ENCODE measurements at regions not wholly inside any gene's neighbourhood (a gene's known extent, or its start where the extent isn't known, plus 50 kb on each side); places are given as distances from the start of the nearest gene placed in this dataset.

DNA sequence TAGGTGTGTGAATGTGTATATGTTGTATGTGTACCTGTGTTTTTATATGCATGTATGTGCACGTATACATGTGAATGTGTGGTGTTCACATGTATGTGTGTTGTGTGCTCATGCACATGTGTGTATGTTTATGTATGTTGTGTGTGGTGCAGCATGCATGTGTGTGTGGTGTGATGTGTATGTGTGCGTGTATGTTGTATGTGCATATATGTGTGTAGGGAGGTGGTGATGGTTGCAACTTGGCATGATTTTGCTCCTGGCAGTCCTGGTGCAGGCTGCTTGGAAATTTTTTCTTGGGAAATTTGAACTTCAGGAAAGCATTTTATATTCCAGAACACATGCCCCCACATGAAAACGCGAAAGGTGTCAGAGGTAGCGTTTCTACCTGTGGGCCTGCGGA lies 1177.8 kb downstream of the TBC1D22A start (continued):
- TF ChIP-seq, protein P1, sequence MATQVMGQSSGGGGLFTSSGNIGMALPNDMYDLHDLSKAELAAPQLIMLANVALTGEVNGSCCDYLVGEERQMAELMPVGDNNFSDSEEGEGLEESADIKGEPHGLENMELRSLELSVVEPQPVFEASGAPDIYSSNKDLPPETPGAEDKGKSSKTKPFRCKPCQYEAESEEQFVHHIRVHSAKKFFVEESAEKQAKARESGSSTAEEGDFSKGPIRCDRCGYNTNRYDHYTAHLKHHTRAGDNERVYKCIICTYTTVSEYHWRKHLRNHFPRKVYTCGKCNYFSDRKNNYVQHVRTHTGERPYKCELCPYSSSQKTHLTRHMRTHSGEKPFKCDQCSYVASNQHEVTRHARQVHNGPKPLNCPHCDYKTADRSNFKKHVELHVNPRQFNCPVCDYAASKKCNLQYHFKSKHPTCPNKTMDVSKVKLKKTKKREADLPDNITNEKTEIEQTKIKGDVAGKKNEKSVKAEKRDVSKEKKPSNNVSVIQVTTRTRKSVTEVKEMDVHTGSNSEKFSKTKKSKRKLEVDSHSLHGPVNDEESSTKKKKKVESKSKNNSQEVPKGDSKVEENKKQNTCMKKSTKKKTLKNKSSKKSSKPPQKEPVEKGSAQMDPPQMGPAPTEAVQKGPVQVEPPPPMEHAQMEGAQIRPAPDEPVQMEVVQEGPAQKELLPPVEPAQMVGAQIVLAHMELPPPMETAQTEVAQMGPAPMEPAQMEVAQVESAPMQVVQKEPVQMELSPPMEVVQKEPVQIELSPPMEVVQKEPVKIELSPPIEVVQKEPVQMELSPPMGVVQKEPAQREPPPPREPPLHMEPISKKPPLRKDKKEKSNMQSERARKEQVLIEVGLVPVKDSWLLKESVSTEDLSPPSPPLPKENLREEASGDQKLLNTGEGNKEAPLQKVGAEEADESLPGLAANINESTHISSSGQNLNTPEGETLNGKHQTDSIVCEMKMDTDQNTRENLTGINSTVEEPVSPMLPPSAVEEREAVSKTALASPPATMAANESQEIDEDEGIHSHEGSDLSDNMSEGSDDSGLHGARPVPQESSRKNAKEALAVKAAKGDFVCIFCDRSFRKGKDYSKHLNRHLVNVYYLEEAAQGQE (IDR thresholded peaks at IDR 0.05; ENCODE audit: low read depth), result no peak

DNA sequence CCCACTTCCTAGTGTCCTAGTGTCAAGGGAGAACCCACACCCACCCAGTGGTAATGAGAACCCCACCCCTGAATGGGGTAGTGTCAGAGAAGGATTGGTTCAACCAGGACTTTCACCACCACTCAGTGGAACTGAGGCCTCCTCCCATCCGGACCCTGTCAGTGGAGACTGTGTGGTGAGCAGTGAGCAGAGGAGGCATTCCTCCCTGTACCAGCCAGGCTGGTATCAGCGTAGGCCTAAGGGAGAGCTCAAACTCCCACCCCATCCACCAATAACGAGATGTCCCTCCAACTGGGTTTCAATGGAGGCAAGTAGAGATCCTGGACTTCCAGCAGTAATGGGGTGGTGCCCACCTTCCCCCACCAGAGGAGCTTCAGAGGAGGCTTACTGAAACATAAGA lies 1171.4 kb downstream of the TBC1D22A start:
- Histone ChIP-seq H3K9me2 (ENCODE audit: insufficient read depth) (no peaks in the 10 kb centered on the region), H2AFZ (ENCODE audit: low read depth, low read length, poor library complexity, severe bottlenecking) (no peak overlapping the region), H3K4me2 (ENCODE audit: low read length) (no peak overlapping the region), H3K27me3 (ENCODE audit: insufficient read depth, low read length) (no peaks in the 10 kb centered on the region), H3K36me3 (ENCODE audit: control insufficient read depth in 1 of 2, insufficient read depth in 2 of 2, low read length in 2 of 2) (no peaks in the 10 kb centered on the region), H3K79me2 (ENCODE audit: insufficient read depth, low read length) (no peaks in the 10 kb centered on the region), H3K9ac (ENCODE audit: low read length) (no peak overlapping the region), H3K27ac (ENCODE audit: low read depth, low read length) (no peak overlapping the region), H4K20me1 (ENCODE audit: insufficient read depth) (no peaks in the 10 kb centered on the region), H3K9me3 (ENCODE audit: control insufficient read depth in 1 of 2, insufficient read depth in 1 of 2, low read depth in 1 of 2, low read length in 2 of 2) (peaks cover 3 to 13% of the 10 kb centered on the region in 2 experiments; a peak in 2 of 4 replicates), H3K4me3 (replicated peaks in 1 of 2; ENCODE audit: low read depth in 1 of 2, low read length in 2 of 2) (no peak overlapping the region), H3K4me1 (ENCODE audit: control insufficient read depth in 1 of 2, insufficient read depth in 2 of 2, low read length in 2 of 2) (no peaks in the 10 kb centered on the region)
- DNase-seq (ENCODE audit: low read depth, low spot score), result no peak
- POLR2A ChIA-PET, result no interaction called here
- RAD21 ChIA-PET (ENCODE audit: low non-redundant PET in 1 of 2, low total read pairs in 2 of 2, uncharacterized antibody in 2 of 2, unreplicated experiment in 2 of 2), result no interaction called here
- CTCF ChIA-PET, result no interaction called here
- TF ChIP-seq, protein P2, sequence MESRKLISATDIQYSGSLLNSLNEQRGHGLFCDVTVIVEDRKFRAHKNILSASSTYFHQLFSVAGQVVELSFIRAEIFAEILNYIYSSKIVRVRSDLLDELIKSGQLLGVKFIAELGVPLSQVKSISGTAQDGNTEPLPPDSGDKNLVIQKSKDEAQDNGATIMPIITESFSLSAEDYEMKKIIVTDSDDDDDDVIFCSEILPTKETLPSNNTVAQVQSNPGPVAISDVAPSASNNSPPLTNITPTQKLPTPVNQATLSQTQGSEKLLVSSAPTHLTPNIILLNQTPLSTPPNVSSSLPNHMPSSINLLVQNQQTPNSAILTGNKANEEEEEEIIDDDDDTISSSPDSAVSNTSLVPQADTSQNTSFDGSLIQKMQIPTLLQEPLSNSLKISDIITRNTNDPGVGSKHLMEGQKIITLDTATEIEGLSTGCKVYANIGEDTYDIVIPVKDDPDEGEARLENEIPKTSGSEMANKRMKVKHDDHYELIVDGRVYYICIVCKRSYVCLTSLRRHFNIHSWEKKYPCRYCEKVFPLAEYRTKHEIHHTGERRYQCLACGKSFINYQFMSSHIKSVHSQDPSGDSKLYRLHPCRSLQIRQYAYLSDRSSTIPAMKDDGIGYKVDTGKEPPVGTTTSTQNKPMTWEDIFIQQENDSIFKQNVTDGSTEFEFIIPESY (IDR thresholded peaks at IDR 0.05; ENCODE audit: extremely low read depth, insufficient replicate concordance, low read length), result no peak
- TF ChIP-seq SIN3A (IDR thresholded peaks at IDR 0.05; ENCODE audit: low read depth) (no peak), POLR2A (IDR thresholded peaks at IDR 0.05; ENCODE audit: borderline replicate concordance, extremely low read depth, insufficient read depth, insufficient read length) (no peak), RAD21 (IDR thresholded peaks at IDR 0.05; ENCODE audit: low read depth) (no peak), EZH2phosphoT487 (IDR thresholded peaks at IDR 0.05; ENCODE audit: borderline replicate concordance) (no peak), CBX3 (IDR thresholded peaks at IDR 0.05; ENCODE audit: low read depth) (no peak), SP1 (IDR thresholded peaks at IDR 0.05; ENCODE audit: low read depth) (no peak), EZH2 (IDR thresholded peaks at IDR 0.05) (no peak), POLR2AphosphoS5 (IDR thresholded peaks at IDR 0.05; ENCODE audit: low read depth, low read length) (no peak)
- TF ChIP-seq, protein P1 (IDR thresholded peaks at IDR 0.05; ENCODE audit: low read depth), result no peak
- intact Hi-C loops (cut with micrococcal nuclease), result no loop called here
- BruUV-seq (replicated peaks), result no TSS peak
- no peak for ATAC-seq
